DND-41 (cell line): ENCODE measurements at regions not wholly inside any gene's neighbourhood (a gene's known extent, or its start where the extent isn't known, plus 50 kb on each side); places are given as distances from the start of the nearest gene placed in this dataset.

Experiments used
- EZH2 ChIP-seq: IDR thresholded peaks from 3 replicates; pipeline ENCODE4 v1.6.1; 2012; ENCODE audit warnings: borderline replicate concordance, low read depth, mild to moderate bottlenecking, moderate library complexity, low read length, inconsistent platforms; ENCODE audit not compliant: severe bottlenecking
- TF ChIP-seq, protein P1 (sequence below): IDR thresholded peaks from 2 replicates; pipeline ENCODE4 v1.5.1; 2012; ENCODE audit warnings: borderline replicate concordance, low read length, moderate library complexity, mild to moderate bottlenecking; ENCODE audit not compliant: poor library complexity, severe bottlenecking; ENCODE audit errors: extremely low read depth

GRCh38 chr12:125299840-125300239, 234.6 kb downstream of the AACS start:
- no peak for TF ChIP-seq EZH2
- TF ChIP-seq, protein P1, sequence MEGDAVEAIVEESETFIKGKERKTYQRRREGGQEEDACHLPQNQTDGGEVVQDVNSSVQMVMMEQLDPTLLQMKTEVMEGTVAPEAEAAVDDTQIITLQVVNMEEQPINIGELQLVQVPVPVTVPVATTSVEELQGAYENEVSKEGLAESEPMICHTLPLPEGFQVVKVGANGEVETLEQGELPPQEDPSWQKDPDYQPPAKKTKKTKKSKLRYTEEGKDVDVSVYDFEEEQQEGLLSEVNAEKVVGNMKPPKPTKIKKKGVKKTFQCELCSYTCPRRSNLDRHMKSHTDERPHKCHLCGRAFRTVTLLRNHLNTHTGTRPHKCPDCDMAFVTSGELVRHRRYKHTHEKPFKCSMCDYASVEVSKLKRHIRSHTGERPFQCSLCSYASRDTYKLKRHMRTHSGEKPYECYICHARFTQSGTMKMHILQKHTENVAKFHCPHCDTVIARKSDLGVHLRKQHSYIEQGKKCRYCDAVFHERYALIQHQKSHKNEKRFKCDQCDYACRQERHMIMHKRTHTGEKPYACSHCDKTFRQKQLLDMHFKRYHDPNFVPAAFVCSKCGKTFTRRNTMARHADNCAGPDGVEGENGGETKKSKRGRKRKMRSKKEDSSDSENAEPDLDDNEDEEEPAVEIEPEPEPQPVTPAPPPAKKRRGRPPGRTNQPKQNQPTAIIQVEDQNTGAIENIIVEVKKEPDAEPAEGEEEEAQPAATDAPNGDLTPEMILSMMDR, result no peak
